H9 (cell line): ENCODE measurements at regions not wholly inside any gene's neighbourhood (a gene's known extent, or its start where the extent isn't known, plus 50 kb on each side); places are given as distances from the start of the nearest gene placed in this dataset.

Experiments
- DNase-seq: peaks from one replicate; pipeline ENCODE4 v3.0.0-alpha.2; 2017
- H2AFZ ChIP-seq: one replicate; pipeline ENCODE4 v1.6.1; 2013; ENCODE audit warnings: mild to moderate bottlenecking, low read length, control low read depth, moderate library complexity
- H2AK5ac ChIP-seq: 2 replicates; pipeline ENCODE4 v1.6.1; 2013; ENCODE audit warnings: low read length, control low read depth, mixed read lengths; ENCODE audit not compliant: insufficient read length
- H2BK120ac ChIP-seq: one replicate; pipeline ENCODE4 v1.6.1; 2013; ENCODE audit warnings: low read depth, mild to moderate bottlenecking, low read length, control low read depth, inconsistent platforms; ENCODE audit not compliant: poor library complexity, severe bottlenecking
- H2BK12ac ChIP-seq: 2 replicates; pipeline ENCODE4 v1.6.1; 2013; ENCODE audit warnings: low read length, control low read depth, mixed read lengths, low read depth; ENCODE audit not compliant: insufficient read length
- H2BK15ac ChIP-seq: 2 replicates; pipeline ENCODE4 v1.6.1; 2013; ENCODE audit warnings: low read depth, low read length, control low read depth
- H2BK20ac ChIP-seq: one replicate; pipeline ENCODE4 v1.6.1; 2013; ENCODE audit warnings: low read depth, mild to moderate bottlenecking, low read length, control low read depth, inconsistent platforms; ENCODE audit not compliant: poor library complexity, severe bottlenecking
- H2BK5ac ChIP-seq: 2 replicates; pipeline ENCODE4 v1.6.1; 2013; ENCODE audit warnings: low read length, control low read depth, mixed read lengths; ENCODE audit not compliant: insufficient read length
- H3K14ac ChIP-seq: 2 replicates; pipeline ENCODE4 v1.6.1; 2013; ENCODE audit warnings: low read length, control low read depth; ENCODE audit not compliant: insufficient read depth
- H3K18ac ChIP-seq: 2 replicates; pipeline ENCODE4 v1.6.1; 2013; ENCODE audit warnings: low read depth, mild to moderate bottlenecking, mixed read lengths, low read length, control low read depth; ENCODE audit not compliant: insufficient read length
- H3K23ac ChIP-seq: 2 replicates; pipeline ENCODE4 v1.6.1; 2013; ENCODE audit warnings: low read length, control low read depth, mixed read lengths, low read depth; ENCODE audit not compliant: insufficient read length
- H3K23me2 ChIP-seq: 2 replicates; pipeline ENCODE4 v1.6.1; 2013; ENCODE audit warnings: low read depth, mild to moderate bottlenecking, mixed read lengths, low read length, control low read depth; ENCODE audit not compliant: insufficient read length, poor library complexity, severe bottlenecking
- H3K27ac ChIP-seq: 2 replicates; pipeline ENCODE4 v1.5.1; 2013; ENCODE audit warnings: low read length, control low read depth, mixed read lengths, low read depth; ENCODE audit not compliant: insufficient read length
- H3K27me3 ChIP-seq: 2 replicates; pipeline ENCODE4 v1.6.1; 2013; ENCODE audit warnings: low read length, control low read depth, inconsistent platforms; ENCODE audit not compliant: insufficient read depth
- H3K4ac ChIP-seq: 2 replicates; pipeline ENCODE4 v1.6.1; 2013; ENCODE audit warnings: low read depth, mild to moderate bottlenecking, control low read depth, inconsistent platforms, low read length, moderate library complexity
- H3K4me1 ChIP-seq: 2 replicates; pipeline ENCODE4 v1.6.1; 2013; ENCODE audit warnings: low read length, control low read depth, inconsistent platforms; ENCODE audit not compliant: insufficient read depth
- H3K4me2 ChIP-seq: 2 replicates; pipeline ENCODE4 v1.6.1; 2013; ENCODE audit warnings: low read length, control low read depth, mixed read lengths; ENCODE audit not compliant: insufficient read length, insufficient read depth
- H3K56ac ChIP-seq: 2 replicates; pipeline ENCODE4 v1.6.1; 2013; ENCODE audit warnings: low read depth, mild to moderate bottlenecking, mixed read lengths, low read length, control low read depth; ENCODE audit not compliant: insufficient read length
- H3K79me1 ChIP-seq: 2 replicates; pipeline ENCODE4 v1.6.1; 2013; ENCODE audit warnings: low read depth, mild to moderate bottlenecking, moderate library complexity, low read length, control low read depth, inconsistent platforms; ENCODE audit not compliant: insufficient read depth, poor library complexity, severe bottlenecking
- H3K79me2 ChIP-seq: 2 replicates; pipeline ENCODE4 v1.6.1; 2013; ENCODE audit warnings: low read length, control low read depth, inconsistent platforms; ENCODE audit not compliant: insufficient read depth
- H3K9ac ChIP-seq: 2 replicates; pipeline ENCODE4 v1.6.1; 2013; ENCODE audit warnings: low read length, control low read depth, mixed read lengths; ENCODE audit not compliant: insufficient read length; ENCODE audit errors: extremely low read depth
- H3K9me3 ChIP-seq: one replicate; pipeline ENCODE4 v1.6.1; 2013; ENCODE audit warnings: low read depth, low read length, inconsistent platforms; ENCODE audit not compliant: control insufficient read depth
- H3T11ph ChIP-seq: one replicate; pipeline ENCODE4 v1.6.1; 2013; ENCODE audit warnings: mild to moderate bottlenecking, low read length, control low read depth, inconsistent platforms
- H4K20me1 ChIP-seq: one replicate; pipeline ENCODE4 v1.6.1; 2013; ENCODE audit not compliant: control insufficient read depth, insufficient read length, insufficient read depth
- H4K5ac ChIP-seq: 2 replicates; pipeline ENCODE4 v1.6.1; 2013; ENCODE audit warnings: low read depth, mild to moderate bottlenecking, mixed read lengths, low read length, control low read depth; ENCODE audit not compliant: insufficient read length
- H4K8ac ChIP-seq: replicated peaks from 2 replicates; pipeline ENCODE4 v1.6.1; 2013; ENCODE audit warnings: low read length, control low read depth, mixed read lengths, low read depth; ENCODE audit not compliant: insufficient read length
- H4K91ac ChIP-seq: 2 replicates; pipeline ENCODE4 v1.6.1; 2013; ENCODE audit warnings: low read depth, mild to moderate bottlenecking, moderate library complexity, mixed read lengths, low read length, control low read depth; ENCODE audit not compliant: insufficient read length
- H3K27ac Mint-ChIP-seq, 3 experiments: 2 replicates in 2 of 3; 3 replicates in 1 of 3; pipeline ENCODE4 v1.8.0; 2020 to 2021; ENCODE audit warnings: mixed read lengths in 3 of 3, mild to moderate bottlenecking in 1 of 3, moderate library complexity in 1 of 3
- H3K27me3 Mint-ChIP-seq: 2 replicates; pipeline ENCODE4 v1.8.0; 2021; ENCODE audit warnings: low read depth, mild to moderate bottlenecking, moderate library complexity, mixed read lengths
- H3K36me3 Mint-ChIP-seq, 3 experiments: 2 replicates in 2 of 3; 3 replicates in 1 of 3; pipeline ENCODE4 v1.8.0; 2020 to 2021; ENCODE audit warnings: low read depth in 3 of 3, mixed read lengths in 3 of 3; ENCODE audit not compliant: insufficient read depth in 1 of 3
- H3K4me1 Mint-ChIP-seq, 2 experiments: 2 replicates each; pipeline ENCODE4 v1.8.0; 2020; ENCODE audit warnings: mixed read lengths in 2 of 2
- H3K4me3 Mint-ChIP-seq, 2 experiments: 2 replicates in 1 of 2; 3 replicates in 1 of 2; pipeline ENCODE4 v1.8.0; 2020 to 2021; ENCODE audit warnings: mild to moderate bottlenecking in 2 of 2, mixed read lengths in 2 of 2, moderate library complexity in 1 of 2
- H3K9me3 Mint-ChIP-seq, 2 experiments: 2 replicates in 1 of 2; 3 replicates in 1 of 2; pipeline ENCODE4 v1.8.0; 2020; ENCODE audit warnings: mild to moderate bottlenecking in 2 of 2, mixed read lengths in 2 of 2, moderate library complexity in 1 of 2
- WGBS: extraction: QIAGEN DNeasy Blood & Tissue Kit; methylation state at CpG from one replicate; pipeline ENCODE4 v1.1.7; 2013; ENCODE audit warnings: missing lambda C conversion rate, low lambda C conversion rate, mixed read lengths; ENCODE audit not compliant: insufficient read length; ENCODE audit errors: extremely low coverage; 5-methylcytosine and 5-hydroxymethylcytosine counted together
- TF ChIP-seq, protein P1 (sequence below): fragments of 200-600 bp; sonication (generic); conservative IDR thresholded peaks from 3 replicates; pipeline ENCODE4 v1.8.0; 2021; ENCODE audit warnings: antibody characterized with exemption, mild to moderate bottlenecking

DNA sequence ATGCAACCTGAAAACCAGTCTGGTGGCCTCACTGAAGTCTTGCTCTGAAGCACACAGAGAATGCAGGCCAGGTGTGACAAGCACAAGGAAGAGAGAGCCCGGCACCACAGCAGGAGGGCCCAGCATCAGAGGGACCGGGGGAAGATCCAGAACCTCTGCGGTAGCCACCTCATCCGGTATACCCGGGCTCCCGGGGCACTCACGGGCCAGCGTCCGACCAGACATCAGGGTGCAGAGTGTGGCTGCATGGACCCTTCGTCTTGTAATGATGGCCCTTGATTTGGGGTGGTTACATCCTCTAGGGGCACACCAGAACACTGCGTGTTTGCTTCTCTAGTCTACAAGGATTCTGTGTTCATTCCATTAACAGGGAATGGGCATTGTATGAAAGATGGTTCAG lies 406.0 kb downstream of the GADD45G start:
- Histone ChIP-seq H4K20me1 (no peaks in the 10 kb centered on the region), H3K14ac (no peak overlapping the region), H3K79me2 (no peaks in the 10 kb centered on the region), H3K9me3 (no peaks in the 10 kb centered on the region), H3K23ac (no peak overlapping the region), H3T11ph (no peak overlapping the region), H4K91ac (no peak overlapping the region), H2BK5ac (no peak overlapping the region), H3K23me2 (no peaks in the 10 kb centered on the region), H3K4ac (no peak overlapping the region), H3K9ac (no peak overlapping the region), H3K27me3 (no peaks in the 10 kb centered on the region), H3K4me2 (no peak overlapping the region), H2BK120ac (no peak overlapping the region), H3K79me1 (no peaks in the 10 kb centered on the region), H3K18ac (no peak overlapping the region), H2AFZ (no peak overlapping the region), H2BK12ac (no peak overlapping the region), H3K56ac (no peak overlapping the region), H4K8ac (no peak overlapping the region), H2BK15ac (no peak overlapping the region), H2BK20ac (no peak overlapping the region), H4K5ac (no peak overlapping the region), H2AK5ac (no peak overlapping the region), H3K4me1 (peaks cover 4% of the 10 kb centered on the region; the same call in 1 of the 2 replicates), H3K27ac (no peak overlapping the region)
- no CpG with 5 or more reads among the region's 11 CpGs for WGBS
- peaks cover 17 to 20% of the 10 kb centered on the region in 2 experiments for H3K4me1 Mint-ChIP-seq
- H3K9me3 Mint-ChIP-seq = no peaks in the 10 kb centered on the region
- no peak for DNase-seq
- no peak overlapping the region for H3K27ac Mint-ChIP-seq
- TF ChIP-seq, protein P1, sequence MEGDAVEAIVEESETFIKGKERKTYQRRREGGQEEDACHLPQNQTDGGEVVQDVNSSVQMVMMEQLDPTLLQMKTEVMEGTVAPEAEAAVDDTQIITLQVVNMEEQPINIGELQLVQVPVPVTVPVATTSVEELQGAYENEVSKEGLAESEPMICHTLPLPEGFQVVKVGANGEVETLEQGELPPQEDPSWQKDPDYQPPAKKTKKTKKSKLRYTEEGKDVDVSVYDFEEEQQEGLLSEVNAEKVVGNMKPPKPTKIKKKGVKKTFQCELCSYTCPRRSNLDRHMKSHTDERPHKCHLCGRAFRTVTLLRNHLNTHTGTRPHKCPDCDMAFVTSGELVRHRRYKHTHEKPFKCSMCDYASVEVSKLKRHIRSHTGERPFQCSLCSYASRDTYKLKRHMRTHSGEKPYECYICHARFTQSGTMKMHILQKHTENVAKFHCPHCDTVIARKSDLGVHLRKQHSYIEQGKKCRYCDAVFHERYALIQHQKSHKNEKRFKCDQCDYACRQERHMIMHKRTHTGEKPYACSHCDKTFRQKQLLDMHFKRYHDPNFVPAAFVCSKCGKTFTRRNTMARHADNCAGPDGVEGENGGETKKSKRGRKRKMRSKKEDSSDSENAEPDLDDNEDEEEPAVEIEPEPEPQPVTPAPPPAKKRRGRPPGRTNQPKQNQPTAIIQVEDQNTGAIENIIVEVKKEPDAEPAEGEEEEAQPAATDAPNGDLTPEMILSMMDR = no peak
- H3K27me3 Mint-ChIP-seq = no peaks in the 10 kb centered on the region
- H3K4me3 Mint-ChIP-seq = no peak overlapping the region
- H3K36me3 Mint-ChIP-seq = no peaks in the 10 kb centered on the region
